NCI-H446 (cell line): ENCODE measurements at regions not wholly inside any gene's neighbourhood (a gene's known extent, or its start where the extent isn't known, plus 50 kb on each side); places are given as distances from the start of the nearest gene placed in this dataset.
"Not testable (repeated sequence)": the region's sequence is repeated elsewhere in the genome, so short reads cannot be mapped to it uniquely, and the experiment has no call there.

Source experiments
- DNase-seq, 2 experiments: peaks; one replicate each; lab custom pipeline; 2025; lab: John Stamatoyannopoulos, UW

GRCh38 chr3:153552887-153553604 lies 391.0 kb downstream of the RAP2B start:
- DNase-seq, result no peak

- DNase-seq, result no peak
These were observed 391.5 kb downstream of the RAP2B start for GRCh38 chr3:153553605-153553945.

DNA sequence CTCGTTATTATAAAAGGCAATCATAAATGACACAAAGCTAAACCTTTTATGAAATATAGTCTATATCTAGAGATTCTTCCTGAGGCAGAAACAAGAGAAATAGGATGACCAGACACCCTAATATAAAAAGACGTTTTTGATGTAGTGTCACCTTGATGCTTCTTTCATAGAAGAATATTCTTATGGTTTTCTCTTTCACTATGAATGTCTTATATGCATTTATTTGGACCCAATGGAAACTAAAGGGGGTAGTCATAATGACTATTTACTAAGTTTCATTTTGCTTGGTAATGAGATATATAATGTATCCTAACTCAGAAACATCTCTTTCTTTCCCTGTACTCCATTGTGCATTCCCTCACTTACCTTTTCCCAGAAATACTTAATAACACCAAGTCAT lies 393.9 kb downstream of the RAP2B start:
- no peak for DNase-seq

- DNase-seq, result not testable (repeated sequence)
These were observed 397.3 kb downstream of the RAP2B start for GRCh38 chr3:153559366-153559765.

DNA sequence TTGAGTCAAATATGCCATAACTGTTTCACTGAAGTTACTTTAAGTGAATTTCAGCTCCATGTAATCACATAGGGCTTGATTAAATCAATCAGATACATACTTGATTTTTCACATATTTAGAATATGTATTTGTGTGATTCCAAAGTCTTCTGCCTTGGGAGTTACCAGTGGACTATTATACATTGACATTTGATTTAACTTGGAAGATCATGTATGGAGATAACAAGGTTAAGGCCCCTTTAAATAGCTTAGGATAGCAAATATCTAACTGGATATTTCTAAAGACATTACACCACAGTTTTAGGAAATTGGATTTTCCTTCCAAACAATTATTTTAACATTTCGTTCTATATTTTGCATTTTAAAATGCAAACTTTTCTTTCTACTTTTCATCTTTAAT lies 405.0 kb downstream of the RAP2B start:
- no peak for DNase-seq

GRCh38 chr3:153567556-153567955 lies 405.5 kb downstream of the RAP2B start:
- DNase-seq, result no peak

DNA sequence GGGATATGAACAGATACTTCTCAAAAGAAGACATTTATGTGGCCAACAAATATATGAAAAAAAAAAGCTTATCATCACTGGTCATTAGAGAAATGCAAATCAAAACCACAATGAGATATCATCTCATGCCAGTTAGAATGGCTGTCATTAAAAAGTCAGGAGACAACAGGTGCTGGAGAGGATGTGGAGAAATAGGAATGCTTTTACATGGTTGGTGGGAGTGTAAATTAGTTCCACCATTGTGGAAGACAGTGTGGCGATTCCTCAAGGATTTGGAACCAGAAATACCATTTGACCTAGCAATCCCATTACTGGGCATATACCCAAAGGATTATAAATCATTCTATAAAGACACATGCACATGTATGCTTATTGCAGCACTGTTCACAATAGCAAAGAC lies 408.5 kb downstream of the RAP2B start:
- not testable (repeated sequence) for DNase-seq

DNA sequence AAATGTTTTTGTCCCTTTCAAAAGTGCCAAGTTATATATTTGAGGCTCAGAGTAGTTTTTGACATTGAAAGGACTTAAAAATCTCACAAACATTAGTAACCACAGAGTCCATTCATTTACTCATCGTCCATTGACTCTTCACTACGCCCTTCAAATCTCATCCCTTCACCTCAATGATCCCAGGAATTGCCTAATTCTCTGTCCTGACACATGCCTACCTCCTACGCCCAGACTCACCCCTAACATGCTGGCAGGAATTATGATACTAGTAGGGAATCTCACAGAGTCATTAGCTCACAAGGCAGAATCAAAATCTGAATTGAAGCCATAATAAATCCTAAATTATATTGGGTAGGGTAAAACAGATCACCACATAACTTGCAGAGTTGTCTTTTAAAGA lies 410.1 kb downstream of the RAP2B start:
- DNase-seq, result no peak

DNA sequence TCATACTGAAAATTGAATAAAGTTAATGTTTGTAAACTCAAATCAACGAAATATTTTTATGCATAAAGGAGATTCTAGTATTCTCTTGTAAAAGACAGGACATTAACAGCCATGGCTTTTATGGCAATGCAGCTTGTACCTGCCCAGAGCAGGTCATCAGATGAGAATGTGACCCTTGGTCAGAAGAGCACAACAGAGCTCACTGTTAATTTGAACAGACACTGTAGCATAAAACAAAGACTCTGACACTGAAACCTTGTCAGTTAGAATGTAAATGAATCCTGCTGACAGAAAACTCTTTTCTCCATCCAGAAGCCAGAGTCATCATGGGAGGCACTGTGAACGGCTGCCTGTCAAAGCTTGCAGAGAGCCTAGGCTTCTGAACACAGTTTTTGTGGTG lies 410.6 kb downstream of the RAP2B start:
- no peak for DNase-seq

DNA sequence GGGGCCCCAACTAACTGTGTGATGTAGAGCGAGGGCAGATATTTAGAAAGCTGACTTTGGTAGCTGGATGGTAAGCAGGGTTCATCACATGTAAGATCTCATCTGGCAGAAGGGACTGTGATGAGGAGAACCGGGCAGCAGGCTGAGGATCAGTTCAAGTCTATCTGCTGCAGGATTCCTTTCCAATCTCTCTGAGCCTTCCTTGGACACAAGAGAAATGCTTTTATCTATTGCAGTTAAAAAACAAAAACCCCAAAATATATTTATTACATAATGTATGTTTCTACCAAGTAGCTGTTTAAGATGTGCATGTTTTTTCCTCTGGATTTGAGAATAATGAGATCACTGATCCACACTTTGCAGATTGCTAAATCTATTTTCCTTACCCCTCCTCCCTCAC lies 411.5 kb downstream of the RAP2B start:
- no peak for DNase-seq

DNA sequence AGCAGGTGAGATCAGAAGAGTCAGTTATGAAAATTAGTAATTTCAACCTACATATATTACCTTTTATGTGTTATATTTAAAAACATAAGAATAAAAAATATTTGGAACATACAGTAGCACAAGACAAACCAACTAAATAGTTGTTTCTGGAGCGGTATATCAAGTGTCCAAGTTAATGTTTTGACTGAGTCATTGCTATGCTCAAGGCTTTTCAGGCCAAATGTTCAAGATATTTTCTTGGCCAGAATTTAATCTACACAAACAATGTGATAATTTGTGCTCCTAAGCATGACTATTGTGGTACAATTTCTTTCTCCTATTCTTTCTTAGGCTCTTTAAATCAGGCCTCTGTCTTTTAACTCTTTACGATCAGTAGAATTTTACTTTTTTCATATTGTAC lies 412.4 kb downstream of the RAP2B start:
- DNase-seq, result no peak

GRCh38 chr3:153577059-153577736 lies 415.2 kb downstream of the RAP2B start:
- no peak for DNase-seq

DNA sequence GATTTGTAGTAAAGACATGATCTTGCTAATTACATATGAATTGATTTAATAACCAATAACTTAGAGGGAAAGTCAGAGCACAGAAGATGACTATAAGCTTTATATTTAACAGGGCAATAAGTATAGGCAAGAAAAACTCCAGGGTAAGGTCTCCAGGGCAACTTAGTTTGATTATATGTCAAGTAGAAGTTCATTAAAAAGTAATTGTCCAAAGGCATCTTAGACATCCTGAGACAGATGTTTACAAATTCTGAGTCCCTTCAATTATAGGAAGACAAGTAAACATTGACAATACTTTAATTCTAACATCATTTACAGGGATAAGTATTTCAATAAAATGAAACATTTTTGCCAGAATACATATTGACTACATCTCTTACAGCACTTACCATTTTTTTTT lies 416.0 kb downstream of the RAP2B start:
- DNase-seq, result no peak

DNA sequence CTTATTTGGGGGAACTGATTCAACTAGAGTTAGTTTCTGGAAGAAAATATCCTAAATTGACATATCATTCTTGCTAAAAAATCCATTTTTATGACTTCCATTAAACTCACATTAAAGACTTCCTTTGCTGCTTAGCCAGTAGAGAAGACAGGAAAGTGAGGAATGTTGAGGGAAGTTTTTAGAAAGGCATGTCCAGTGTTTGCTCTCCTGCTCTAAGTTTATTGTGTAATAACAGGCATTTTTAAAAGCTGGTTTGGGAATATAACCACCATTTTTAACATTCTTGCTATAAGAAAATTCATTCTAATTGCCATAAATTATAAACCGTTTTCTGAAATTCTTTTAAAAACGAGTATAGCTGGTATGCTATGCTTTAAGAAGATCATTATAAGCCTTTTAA lies 428.0 kb downstream of the RAP2B start:
- DNase-seq, result no peak

DNA sequence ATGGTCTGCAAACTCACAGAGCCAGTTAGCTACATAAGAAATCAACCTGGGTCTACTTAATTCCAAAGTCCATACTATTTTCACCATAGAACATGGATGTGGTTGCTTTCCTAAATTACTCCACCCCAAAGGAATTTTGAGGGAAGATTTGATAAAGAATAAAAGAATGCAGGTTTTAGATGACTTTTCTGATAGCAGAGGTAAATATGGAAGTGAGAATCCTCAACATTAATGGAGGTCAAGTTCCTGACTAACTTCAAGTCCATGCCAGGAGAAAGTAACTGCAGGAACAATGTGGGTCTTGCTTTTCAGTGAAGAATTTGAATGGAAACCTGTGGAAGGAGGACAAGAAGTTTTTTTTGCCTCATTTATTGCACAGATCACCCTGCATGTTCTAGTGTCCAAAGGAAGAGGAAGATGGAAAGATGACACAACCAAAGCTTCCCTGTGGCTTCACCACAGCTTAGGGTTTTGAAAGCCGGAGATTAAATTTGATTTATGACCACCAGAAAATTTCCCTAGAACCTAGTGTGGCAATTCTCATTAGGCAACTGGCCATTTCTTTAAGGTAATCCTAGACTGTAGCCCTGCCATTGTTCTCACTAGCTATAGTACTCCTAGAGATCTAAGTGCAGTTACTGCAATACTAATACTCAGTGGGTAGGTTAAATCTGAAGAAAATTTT lies 429.7 kb downstream of the RAP2B start:
- DNase-seq, result no peak

- DNase-seq, result no peak
These were observed 433.3 kb downstream of the RAP2B start for GRCh38 chr3:153595186-153595815.

DNA sequence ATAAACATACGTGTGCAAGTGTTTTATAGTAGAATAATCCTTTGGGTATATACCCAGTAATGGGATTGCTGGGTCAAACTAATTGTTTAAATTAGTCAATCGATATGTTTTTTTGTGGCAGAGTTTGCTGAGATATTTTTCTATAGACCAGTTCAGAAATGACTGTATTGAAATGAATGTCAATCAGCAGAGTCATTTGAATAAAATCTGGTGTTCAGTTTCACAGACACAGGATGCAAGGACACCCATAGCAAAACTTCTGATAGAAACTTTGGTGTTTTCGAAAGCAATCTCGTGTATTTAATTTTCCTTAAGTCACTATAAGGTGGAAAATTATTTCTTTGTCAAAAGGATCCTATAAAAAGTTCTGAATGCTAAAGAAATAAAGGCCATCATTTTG lies 434.4 kb downstream of the RAP2B start:
- DNase-seq, result no peak

- no peak for DNase-seq
These were observed 437.7 kb downstream of the RAP2B start for GRCh38 chr3:153599685-153600084.

DNA sequence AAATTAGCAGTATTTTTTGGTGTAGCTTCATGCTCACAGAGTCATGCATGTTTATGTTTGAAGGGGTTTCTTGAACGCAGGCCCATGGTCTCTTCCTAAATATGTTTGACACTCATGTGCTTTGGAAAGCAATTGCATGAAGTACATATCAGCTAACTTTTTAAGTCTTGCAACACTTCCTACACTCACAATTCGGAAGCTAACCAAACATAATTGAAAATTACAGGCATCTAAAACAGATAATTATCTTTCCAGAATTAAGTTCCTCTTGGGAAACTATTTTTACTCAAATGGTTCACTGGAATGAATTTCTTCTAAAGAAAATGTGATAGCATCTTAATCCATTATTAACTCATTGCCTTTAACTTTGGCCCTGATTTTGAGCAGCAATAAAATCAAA lies 438.9 kb downstream of the RAP2B start:
- no peak for DNase-seq

- no peak for DNase-seq
These were observed 439.4 kb downstream of the RAP2B start for GRCh38 chr3:153601374-153601853.

DNA sequence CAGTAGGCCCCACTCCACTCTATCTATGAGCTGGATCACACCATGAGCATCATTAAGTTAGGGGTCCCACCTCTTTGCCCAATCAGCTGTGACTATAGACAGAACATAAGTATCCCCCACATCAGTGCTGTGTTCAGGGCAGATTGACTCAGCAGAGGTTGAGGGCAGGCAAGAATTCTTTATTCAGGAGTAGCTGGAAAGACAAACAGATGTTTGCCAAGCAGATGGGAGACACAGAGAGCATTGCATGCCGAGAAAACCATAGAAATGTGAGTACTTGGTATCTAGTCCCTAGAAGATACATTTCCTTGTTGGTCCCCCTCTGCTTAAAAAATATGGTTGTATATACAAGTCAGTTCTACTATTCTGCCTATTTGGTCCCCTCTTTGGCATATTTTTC lies 440.8 kb downstream of the RAP2B start:
- no peak for DNase-seq

- no peak for DNase-seq
These were observed 452.1 kb downstream of the RAP2B start for GRCh38 chr3:153614140-153614539.

- DNase-seq, result no peak
These were observed 452.5 kb downstream of the RAP2B start for GRCh38 chr3:153614563-153614962.
